Right lobe of liver (tissue), 6 donors: ENCODE measurements at regions not wholly inside any gene's neighbourhood (a gene's known extent, or its start where the extent isn't known, plus 50 kb on each side); places are given as distances from the start of the nearest gene placed in this dataset.
"Not testable (repeated sequence)": the region's sequence is repeated elsewhere in the genome, so short reads cannot be mapped to it uniquely, and the experiment has no call there.

Source experiments
- ATAC-seq, 4 donors: fragments of 200-7000 bp; cut with Tn5 transposase; one replicate each; pipeline ENCODE4 v1.9.1; 2020; ENCODE audit warnings: mild to moderate bottlenecking in 4 of 4, moderate library complexity in 4 of 4
- DNase-seq, 3 donors: peaks; one replicate each; pipeline ENCODE4 v3.0.0-alpha.2; 2020
- H3K27ac ChIP-seq, 3 donors: fragments of 200-600 bp; one replicate each; pipeline ENCODE4 v1.8.0; 2022
- H3K27me3 ChIP-seq, 2 donors: fragments of 200-600 bp; one replicate each; pipeline ENCODE4 v1.8.0; 2022
- H3K36me3 ChIP-seq, 4 donors: fragments of 200-600 bp; sonication (generic) in 1 of 4; one replicate each; pipeline versions ENCODE4 v1.5.1 to v1.8.0; 2017 to 2022; ENCODE audit warnings: control low read depth in 1 of 4
- H3K4me1 ChIP-seq, 4 donors: fragments of 200-600 bp; sonication (generic) in 1 of 4; one replicate each; pipeline versions ENCODE4 v1.5.1 to v1.8.0; 2017 to 2022; ENCODE audit warnings: control low read depth in 1 of 4
- H3K4me3 ChIP-seq, 3 donors: fragments of 200-600 bp; one replicate each; pipeline ENCODE4 v1.8.0; 2022
- H3K9me3 ChIP-seq, 4 donors: fragments of 200-600 bp; sonication (generic) in 1 of 4; one replicate each; pipeline versions ENCODE4 v1.5.1 to v1.8.0; 2017 to 2022; ENCODE audit warnings: control low read depth in 1 of 4
- POLR2A ChIP-seq: fragments of 450-650 bp; IDR thresholded peaks from one replicate; pipeline ENCODE4 v1.6.1; 2017; ENCODE audit warnings: antibody characterized with exemption, mild to moderate bottlenecking
- WGBS: methylation state at CpG from one replicate; pipeline ENCODE4 v1.1.6; 2018; ENCODE audit warnings: low coverage, low lambda C conversion rate; ENCODE audit not compliant: insufficient coverage; ENCODE audit errors: missing lambda C conversion rate; 5-methylcytosine and 5-hydroxymethylcytosine counted together
- intact Hi-C, 2 donors: fragments of 100-400 bp; cut with DNase I; formaldehyde crosslinking; loops; one replicate each; pipeline versions ENCODE4 v1.11.2 to v1.14.1; 2022
- TF ChIP-seq, protein P1 (sequence below), 4 donors: fragments of 200-600 bp in 3 of 4; fragments of 450-650 bp in 1 of 4; IDR thresholded peaks; one replicate each; pipeline versions ENCODE4 v1.5.1 to v1.8.0; 2016 to 2022; ENCODE audit warnings: antibody characterized with exemption in 4 of 4, mild to moderate bottlenecking in 2 of 4
- donor health status: DM: no; HTN: yes; CAD: no.
- donor health status: DM: no; HTN: no; CAD: no.
- donor health status: DM: no; HTN: no; CAD: no.
- donor health status: DM: no; HTN: yes; CAD: no.
- donor health status: DM: no; HTN: yes; CAD: no.

DNA sequence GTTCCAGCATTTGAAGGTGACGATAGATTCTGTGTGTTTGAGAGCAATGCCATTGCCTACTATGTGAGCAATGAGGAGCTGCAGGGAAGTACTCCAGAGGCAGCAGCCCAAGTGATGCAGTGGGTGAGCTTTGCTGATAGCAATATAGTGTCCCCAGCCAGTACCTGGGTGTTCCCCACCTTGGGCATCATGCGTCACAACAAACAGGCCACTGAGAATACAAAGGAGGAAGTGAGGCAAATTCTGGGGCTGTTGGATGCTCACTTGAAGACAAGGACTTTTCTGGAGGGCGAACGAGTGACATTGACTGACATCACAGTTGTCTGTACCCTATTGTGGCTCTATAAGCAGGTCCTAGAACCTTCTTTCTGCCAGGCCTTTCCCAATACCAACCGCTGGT lies 142.0 kb downstream of the PLS3 start:
- Histone ChIP-seq H3K4me3 (no peak overlapping the region), H3K27me3 (peaks cover 0 to 3% of the 10 kb centered on the region in 2 donors), H3K27ac (no peak overlapping the region), H3K4me1 (no peaks in the 10 kb centered on the region), H3K9me3 (no peaks in the 10 kb centered on the region), H3K36me3 (no peaks in the 10 kb centered on the region)
- TF ChIP-seq POLR2A = no peak
- TF ChIP-seq, protein P1, sequence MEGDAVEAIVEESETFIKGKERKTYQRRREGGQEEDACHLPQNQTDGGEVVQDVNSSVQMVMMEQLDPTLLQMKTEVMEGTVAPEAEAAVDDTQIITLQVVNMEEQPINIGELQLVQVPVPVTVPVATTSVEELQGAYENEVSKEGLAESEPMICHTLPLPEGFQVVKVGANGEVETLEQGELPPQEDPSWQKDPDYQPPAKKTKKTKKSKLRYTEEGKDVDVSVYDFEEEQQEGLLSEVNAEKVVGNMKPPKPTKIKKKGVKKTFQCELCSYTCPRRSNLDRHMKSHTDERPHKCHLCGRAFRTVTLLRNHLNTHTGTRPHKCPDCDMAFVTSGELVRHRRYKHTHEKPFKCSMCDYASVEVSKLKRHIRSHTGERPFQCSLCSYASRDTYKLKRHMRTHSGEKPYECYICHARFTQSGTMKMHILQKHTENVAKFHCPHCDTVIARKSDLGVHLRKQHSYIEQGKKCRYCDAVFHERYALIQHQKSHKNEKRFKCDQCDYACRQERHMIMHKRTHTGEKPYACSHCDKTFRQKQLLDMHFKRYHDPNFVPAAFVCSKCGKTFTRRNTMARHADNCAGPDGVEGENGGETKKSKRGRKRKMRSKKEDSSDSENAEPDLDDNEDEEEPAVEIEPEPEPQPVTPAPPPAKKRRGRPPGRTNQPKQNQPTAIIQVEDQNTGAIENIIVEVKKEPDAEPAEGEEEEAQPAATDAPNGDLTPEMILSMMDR (IDR thresholded peaks at IDR 0.05) = no peak
- intact Hi-C loops = no loop called here
- DNase-seq (no peak), ATAC-seq (no peak)
- 75% methylated on average over 2 of the region's 5 CpGs for WGBS

DNA sequence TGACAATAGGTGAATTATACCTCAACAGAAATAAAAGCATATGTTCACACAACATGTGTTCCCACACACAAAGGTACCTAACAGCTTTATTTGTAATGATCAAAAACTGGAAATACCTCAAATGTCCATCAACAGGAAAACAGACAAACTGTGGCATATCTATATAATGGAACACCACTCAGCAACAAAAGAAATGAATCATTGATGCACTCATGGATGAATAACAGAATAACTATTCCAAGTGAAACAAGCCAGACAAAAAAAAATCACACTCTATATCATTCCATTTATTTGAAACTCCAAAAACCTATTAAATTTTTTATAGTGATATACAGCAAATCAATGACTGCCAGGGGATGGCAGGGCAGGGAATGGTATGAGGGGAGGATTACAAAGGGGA lies 148.1 kb downstream of the PLS3 start:
- no peaks in the 10 kb centered on the region for H3K36me3 ChIP-seq
- DNase-seq (no peak), ATAC-seq (no peak)
- intact Hi-C loops = no loop called here
- no peak overlapping the region for H3K27ac ChIP-seq
- H3K4me1 ChIP-seq = no peaks in the 10 kb centered on the region
- H3K27me3 ChIP-seq = peaks cover 0 to 6% of the 10 kb centered on the region in 2 donors
- TF ChIP-seq, protein P1 (IDR thresholded peaks at IDR 0.05) = no peak
- TF ChIP-seq POLR2A = no peak
- H3K4me3 ChIP-seq = no peak overlapping the region
- H3K9me3 ChIP-seq = no peaks in the 10 kb centered on the region

DNA sequence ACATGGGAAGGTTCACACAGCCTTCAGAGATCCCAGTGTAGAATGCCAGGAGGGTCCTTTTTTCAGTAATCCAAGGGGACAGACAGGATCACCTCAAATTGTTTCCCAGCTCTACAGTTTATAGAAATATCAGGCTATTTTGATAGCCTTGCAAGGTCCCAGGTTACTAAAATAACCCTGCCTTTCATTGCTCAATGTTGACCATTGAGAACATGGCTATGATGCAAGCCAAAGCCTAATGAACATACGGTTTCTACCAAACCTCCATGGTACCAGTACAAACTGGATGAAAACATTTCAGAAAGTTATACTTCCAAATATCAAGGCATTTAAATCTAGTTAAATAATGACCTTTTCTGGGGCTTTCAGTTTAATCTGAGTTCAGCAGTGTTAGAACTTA lies 151.5 kb downstream of the PLS3 start:
- intact Hi-C loops = no loop called here
- ATAC-seq = peak in 1 of 4 donors; percentile 60
- WGBS = 13% methylated on average over 1 of the region's 1 CpG

DNA sequence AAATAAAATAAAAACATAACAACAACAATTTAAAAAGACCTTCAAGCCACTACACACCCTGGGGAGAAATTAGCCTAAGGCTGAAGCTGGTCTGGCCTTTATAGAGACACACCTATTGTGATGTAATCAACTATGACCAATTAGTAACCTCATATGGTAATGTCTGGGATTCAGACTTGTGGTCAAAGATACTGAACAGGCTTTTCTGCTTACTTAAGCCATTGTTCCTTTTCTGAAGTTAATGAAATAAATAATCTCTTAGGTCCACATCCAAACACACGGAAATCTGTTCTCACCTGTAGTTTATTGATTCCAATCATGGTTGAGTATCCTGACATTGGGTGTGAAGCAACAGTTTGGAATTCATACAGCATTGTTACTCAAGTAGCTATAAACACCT lies 152.5 kb downstream of the PLS3 start:
- TF ChIP-seq POLR2A = no peak
- TF ChIP-seq, protein P1 (IDR thresholded peaks at IDR 0.05) = no peak
- no peak for ATAC-seq
- DNase-seq = no peak
- intact Hi-C loops = no loop called here
- no peak overlapping the region for H3K4me3 ChIP-seq
- no peaks in the 10 kb centered on the region for H3K36me3 ChIP-seq
- H3K27ac ChIP-seq = no peak overlapping the region
- no peaks in the 10 kb centered on the region for H3K4me1 ChIP-seq
- 27% methylated on average over 1 of the region's 1 CpG for WGBS
- H3K9me3 ChIP-seq = no peaks in the 10 kb centered on the region
- H3K27me3 ChIP-seq = peaks cover 3 to 4% of the 10 kb centered on the region in 2 donors

More for the DNA sequence above, 151.5 kb downstream of the PLS3 start:
- no peaks in the 10 kb centered on the region for H3K9me3 ChIP-seq
- TF ChIP-seq POLR2A = no peak
- TF ChIP-seq, protein P1 (IDR thresholded peaks at IDR 0.05) = no peak
- peaks cover 3 to 4% of the 10 kb centered on the region in 2 donors for H3K27me3 ChIP-seq
- H3K4me1 ChIP-seq = no peaks in the 10 kb centered on the region
- no peak overlapping the region for H3K4me3 ChIP-seq
- H3K36me3 ChIP-seq = no peaks in the 10 kb centered on the region
- no peak overlapping the region for H3K27ac ChIP-seq
- no peak for DNase-seq

DNA sequence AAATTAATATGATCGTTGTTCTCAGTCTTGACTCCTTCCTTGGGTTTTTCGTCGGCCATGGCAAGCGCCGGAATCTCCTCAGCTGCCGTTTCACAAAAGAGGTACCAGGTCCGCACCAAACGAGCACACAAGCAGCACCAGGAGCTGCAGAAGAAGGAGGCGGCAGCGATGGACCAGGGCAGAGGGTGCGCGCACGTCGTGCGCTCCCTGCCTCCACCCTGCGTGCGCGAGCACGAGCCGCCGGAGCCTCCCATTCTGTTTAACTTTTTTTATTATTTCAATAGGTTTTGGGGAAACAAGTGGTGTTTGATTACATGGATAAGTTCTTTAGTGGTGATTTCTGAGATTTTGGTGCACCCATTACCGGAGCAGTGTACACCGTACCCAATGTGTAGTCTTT lies 158.2 kb downstream of the PLS3 start:
- Histone ChIP-seq H3K9me3 (no peaks in the 10 kb centered on the region), H3K27me3 (peaks cover 4 to 5% of the 10 kb centered on the region in 2 donors)
- no peak for DNase-seq

DNA sequence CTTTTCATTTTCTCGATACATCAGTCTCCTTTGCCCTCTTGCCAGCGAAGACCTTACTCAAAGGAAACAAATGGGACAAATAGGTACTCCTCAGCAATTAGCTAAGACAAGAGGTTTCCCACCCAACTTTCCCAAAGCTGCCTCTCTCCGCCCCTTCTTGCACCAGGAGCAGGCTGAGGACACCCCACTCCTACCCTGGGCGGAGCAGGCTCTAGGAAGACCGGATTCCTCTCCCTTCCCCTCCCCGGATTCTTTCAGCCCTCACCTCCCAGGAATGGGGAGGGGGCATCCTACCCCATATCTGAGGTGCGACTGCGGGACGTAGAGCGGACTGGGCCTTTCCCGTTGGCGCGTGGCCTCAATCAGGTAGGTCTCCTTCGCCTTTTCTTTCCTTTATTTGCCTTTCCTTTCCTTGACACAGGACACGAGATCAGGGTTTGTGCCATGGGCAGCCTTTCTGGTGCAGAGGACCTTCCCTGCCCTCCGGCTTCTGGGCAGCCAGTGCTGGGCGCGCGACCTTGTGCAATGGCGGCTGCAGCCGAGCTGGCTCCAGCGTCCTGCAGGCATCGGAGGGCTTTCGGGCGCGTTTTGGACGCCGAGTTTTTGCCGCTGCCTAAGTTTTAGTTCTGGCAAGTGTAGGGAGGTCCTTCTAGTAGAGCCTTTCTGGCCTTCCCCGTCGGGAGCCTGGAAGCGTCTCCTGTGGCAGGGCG lies 161.9 kb downstream of the PLS3 start:
- H3K27ac ChIP-seq, H3K4me1 ChIP-seq, intact Hi-C loops, DNase-seq, H3K36me3 ChIP-seq, H3K4me3 ChIP-seq, H3K27me3 ChIP-seq, ATAC-seq, H3K9me3 ChIP-seq: not testable (repeated sequence)
- WGBS = 7% methylated on average over 3 of the region's 33 CpGs

More for the DNA sequence above, 158.2 kb downstream of the PLS3 start:
- no peaks in the 10 kb centered on the region for H3K4me1 ChIP-seq
- intact Hi-C loops = no loop called here
- ATAC-seq = no peak
- WGBS = 48% methylated on average over 21 of the region's 23 CpGs
- no peak overlapping the region for H3K27ac ChIP-seq
- TF ChIP-seq POLR2A = no peak
- TF ChIP-seq, protein P1 (IDR thresholded peaks at IDR 0.05) = no peak
- H3K4me3 ChIP-seq = no peak overlapping the region
- H3K36me3 ChIP-seq = no peaks in the 10 kb centered on the region

DNA sequence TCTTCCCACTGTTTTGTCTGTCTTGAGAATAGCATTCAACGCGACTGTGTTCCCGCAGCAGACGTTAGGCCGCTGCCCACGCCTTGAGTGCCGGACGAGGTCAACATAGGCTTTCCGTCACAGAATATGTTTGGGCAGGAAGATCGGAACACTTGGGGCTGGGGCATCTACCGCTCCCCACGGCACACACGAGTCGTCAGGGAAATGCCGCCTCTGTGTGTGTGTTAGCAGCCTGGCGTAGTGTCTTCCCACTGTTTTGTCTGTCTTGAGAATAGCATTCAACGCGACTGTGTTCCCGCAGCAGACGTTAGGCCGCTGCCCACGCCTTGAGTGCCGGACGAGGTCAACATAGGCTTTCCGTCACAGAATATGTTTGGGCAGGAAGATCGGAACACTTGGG lies 164.4 kb downstream of the PLS3 start:
- intact Hi-C loops, H3K4me1 ChIP-seq: not testable (repeated sequence)
- no CpG with 5 or more reads among the region's 26 CpGs for WGBS

More for the DNA sequence above, 164.4 kb downstream of the PLS3 start:
- not testable (repeated sequence) for H3K4me3 ChIP-seq, H3K36me3 ChIP-seq, H3K27ac ChIP-seq, H3K9me3 ChIP-seq, DNase-seq, H3K27me3 ChIP-seq
- ATAC-seq = peak in 1 of 4 donors; percentile 25
